Ishikawa (cell line): ENCODE measurements at regions not wholly inside any gene's neighbourhood (a gene's known extent, or its start where the extent isn't known, plus 50 kb on each side); places are given as distances from the start of the nearest gene placed in this dataset.

Experiments used
- CEBPB ChIP-seq: IDR thresholded peaks from 2 replicates; pipeline ENCODE4 v1.6.1; 2012
- CREB1 ChIP-seq: IDR thresholded peaks from 2 replicates; pipeline ENCODE4 v1.6.1; 2012; ENCODE audit warnings: low read depth
- EP300 ChIP-seq: IDR thresholded peaks from 2 replicates; pipeline ENCODE4 v1.6.1; 2012; ENCODE audit warnings: borderline replicate concordance
- FOXM1 ChIP-seq: IDR thresholded peaks from 2 replicates; pipeline ENCODE4 v1.6.1; 2012; ENCODE audit warnings: low read depth, borderline replicate concordance
- RAD21 ChIP-seq: IDR thresholded peaks from 2 replicates; pipeline ENCODE4 v1.6.1; 2012; ENCODE audit warnings: low read depth
- TCF12 ChIP-seq: IDR thresholded peaks from 2 replicates; pipeline ENCODE4 v1.6.1; 2012; ENCODE audit warnings: low read depth
- TEAD4 ChIP-seq: IDR thresholded peaks from 2 replicates; pipeline ENCODE4 v1.6.1; 2012
- YY1 ChIP-seq: IDR thresholded peaks from 2 replicates; pipeline ENCODE4 v1.6.1; 2012; ENCODE audit warnings: low read depth
- ZBTB7A ChIP-seq: IDR thresholded peaks from 2 replicates; pipeline ENCODE4 v1.6.1; 2012; ENCODE audit warnings: low read depth
- TF ChIP-seq, protein P1 (sequence below): IDR thresholded peaks from 2 replicates; pipeline ENCODE4 v1.6.1; 2012; ENCODE audit warnings: low read depth, mild to moderate bottlenecking
- TF ChIP-seq, protein P2 (sequence below): IDR thresholded peaks from 2 replicates; pipeline ENCODE4 v1.6.1; 2012
- TF ChIP-seq, protein P3 (sequence below): IDR thresholded peaks from 2 replicates; pipeline ENCODE4 v1.6.1; 2012

DNA sequence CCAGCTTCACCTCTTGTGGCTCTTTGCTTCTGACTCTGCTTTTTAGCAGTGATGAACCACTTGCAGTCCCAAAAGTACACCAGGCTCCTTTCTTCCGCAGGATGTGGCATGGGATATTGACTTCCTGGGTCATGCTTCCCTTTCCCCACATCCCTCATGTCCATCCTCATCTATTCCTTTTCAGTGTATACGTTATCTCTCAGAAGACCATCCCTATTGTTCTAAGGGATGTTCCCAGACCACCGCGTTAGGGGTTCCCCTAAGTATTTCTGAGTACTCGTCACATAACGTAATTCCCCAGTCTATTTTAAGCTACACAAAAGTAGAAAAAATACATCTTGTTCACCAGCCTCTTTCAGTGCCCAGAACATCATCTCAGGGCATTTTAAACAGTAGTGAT lies 71.1 kb upstream of the NLGN4X start:
- TF ChIP-seq CEBPB (no peak), RAD21 (no peak), ZBTB7A (no peak), EP300 (no peak), CREB1 (no peak), FOXM1 (no peak), TCF12 (no peak), YY1 (no peak), TEAD4 (no peak)
- TF ChIP-seq, protein P1, sequence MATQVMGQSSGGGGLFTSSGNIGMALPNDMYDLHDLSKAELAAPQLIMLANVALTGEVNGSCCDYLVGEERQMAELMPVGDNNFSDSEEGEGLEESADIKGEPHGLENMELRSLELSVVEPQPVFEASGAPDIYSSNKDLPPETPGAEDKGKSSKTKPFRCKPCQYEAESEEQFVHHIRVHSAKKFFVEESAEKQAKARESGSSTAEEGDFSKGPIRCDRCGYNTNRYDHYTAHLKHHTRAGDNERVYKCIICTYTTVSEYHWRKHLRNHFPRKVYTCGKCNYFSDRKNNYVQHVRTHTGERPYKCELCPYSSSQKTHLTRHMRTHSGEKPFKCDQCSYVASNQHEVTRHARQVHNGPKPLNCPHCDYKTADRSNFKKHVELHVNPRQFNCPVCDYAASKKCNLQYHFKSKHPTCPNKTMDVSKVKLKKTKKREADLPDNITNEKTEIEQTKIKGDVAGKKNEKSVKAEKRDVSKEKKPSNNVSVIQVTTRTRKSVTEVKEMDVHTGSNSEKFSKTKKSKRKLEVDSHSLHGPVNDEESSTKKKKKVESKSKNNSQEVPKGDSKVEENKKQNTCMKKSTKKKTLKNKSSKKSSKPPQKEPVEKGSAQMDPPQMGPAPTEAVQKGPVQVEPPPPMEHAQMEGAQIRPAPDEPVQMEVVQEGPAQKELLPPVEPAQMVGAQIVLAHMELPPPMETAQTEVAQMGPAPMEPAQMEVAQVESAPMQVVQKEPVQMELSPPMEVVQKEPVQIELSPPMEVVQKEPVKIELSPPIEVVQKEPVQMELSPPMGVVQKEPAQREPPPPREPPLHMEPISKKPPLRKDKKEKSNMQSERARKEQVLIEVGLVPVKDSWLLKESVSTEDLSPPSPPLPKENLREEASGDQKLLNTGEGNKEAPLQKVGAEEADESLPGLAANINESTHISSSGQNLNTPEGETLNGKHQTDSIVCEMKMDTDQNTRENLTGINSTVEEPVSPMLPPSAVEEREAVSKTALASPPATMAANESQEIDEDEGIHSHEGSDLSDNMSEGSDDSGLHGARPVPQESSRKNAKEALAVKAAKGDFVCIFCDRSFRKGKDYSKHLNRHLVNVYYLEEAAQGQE = no peak
- TF ChIP-seq, protein P2, sequence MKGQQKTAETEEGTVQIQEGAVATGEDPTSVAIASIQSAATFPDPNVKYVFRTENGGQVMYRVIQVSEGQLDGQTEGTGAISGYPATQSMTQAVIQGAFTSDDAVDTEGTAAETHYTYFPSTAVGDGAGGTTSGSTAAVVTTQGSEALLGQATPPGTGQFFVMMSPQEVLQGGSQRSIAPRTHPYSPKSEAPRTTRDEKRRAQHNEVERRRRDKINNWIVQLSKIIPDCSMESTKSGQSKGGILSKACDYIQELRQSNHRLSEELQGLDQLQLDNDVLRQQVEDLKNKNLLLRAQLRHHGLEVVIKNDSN = no peak
- TF ChIP-seq, protein P3, sequence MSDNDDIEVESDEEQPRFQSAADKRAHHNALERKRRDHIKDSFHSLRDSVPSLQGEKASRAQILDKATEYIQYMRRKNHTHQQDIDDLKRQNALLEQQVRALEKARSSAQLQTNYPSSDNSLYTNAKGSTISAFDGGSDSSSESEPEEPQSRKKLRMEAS = no peak
